HS-5 (cell line): ENCODE measurements at regions not wholly inside any gene's neighbourhood (a gene's known extent, or its start where the extent isn't known, plus 50 kb on each side); places are given as distances from the start of the nearest gene placed in this dataset.
"Not testable (repeated sequence)": the region's sequence is repeated elsewhere in the genome, so short reads cannot be mapped to it uniquely, and the experiment has no call there.

Source experiments
- DNase-seq: peaks from one replicate; pipeline ENCODE4 v3.0.0-alpha.2; 2012; ENCODE audit warnings: low read depth

DNA sequence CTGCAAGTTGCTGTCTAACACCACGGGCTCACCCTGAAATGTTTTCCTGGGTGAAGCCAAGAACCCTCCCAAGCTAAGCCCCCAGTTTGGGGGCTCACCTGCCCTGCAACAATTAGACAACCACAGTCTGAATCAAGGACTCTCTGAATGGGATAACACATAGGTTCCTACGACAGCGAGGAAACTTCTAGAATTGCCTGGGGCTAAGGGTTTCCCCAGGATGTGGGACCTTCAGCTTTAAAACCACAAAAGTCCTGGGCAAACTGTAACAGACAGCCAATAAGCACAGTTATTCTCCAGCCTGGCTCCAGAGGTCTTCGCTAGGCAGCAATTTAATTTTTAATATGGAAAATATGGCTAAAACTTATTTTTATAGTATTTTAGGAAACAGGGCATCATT, 162.6 kb downstream of the PRKX start:
- no peak for DNase-seq

DNA sequence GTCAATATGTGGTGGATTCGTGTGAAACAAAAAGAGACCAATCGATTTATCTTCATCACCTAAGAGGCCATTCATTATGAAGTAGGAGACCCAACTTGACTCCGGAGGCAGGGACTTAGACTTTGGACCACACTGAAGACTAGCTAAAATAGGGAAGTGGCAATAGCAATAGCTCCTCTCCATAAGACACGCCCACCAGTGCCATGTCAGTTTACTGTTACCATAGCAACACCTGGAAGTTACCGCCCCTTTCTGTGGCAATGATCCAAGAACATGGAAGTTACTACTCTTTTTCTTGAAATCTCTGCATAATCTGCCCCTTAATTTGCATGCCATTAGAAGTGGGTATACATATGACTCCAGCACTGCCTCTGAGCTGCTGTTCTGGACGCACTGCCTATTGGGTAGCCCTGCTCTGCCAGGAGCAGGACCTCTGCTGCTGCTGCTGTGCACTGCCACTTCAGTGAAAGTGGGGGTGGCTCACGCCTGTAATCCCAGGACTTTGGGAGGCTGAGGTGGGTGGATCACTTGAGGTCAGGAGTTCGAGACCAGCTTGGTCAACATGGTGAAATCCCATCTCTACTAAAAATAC, 163.2 kb downstream of the PRKX start:
- peak; percentile 13 for DNase-seq

DNA sequence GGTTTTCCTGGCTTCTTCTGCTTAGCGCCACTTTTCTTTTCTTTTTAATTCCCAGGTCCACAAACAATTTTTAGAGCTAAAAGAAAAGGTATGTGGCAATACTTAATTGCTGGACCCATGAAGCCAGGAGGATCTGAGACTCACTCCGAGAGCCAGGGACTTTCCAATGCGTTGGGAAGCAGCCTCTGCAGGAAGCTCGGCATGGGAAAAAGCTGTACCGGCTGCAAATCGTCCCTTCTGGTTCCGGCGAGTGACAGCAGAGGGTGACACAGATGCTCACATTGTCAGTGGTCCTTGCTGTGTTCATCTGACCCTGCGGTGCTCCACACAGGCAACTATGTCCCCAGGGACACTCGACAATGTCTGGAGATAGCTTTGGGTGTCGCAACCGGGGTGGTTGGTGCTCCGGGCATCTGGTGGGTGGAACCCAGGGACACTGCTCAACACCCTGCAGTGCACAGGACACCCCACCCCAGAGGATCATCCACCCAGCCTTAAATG, 164.0 kb downstream of the PRKX start:
- peak; percentile 4 for DNase-seq

DNA sequence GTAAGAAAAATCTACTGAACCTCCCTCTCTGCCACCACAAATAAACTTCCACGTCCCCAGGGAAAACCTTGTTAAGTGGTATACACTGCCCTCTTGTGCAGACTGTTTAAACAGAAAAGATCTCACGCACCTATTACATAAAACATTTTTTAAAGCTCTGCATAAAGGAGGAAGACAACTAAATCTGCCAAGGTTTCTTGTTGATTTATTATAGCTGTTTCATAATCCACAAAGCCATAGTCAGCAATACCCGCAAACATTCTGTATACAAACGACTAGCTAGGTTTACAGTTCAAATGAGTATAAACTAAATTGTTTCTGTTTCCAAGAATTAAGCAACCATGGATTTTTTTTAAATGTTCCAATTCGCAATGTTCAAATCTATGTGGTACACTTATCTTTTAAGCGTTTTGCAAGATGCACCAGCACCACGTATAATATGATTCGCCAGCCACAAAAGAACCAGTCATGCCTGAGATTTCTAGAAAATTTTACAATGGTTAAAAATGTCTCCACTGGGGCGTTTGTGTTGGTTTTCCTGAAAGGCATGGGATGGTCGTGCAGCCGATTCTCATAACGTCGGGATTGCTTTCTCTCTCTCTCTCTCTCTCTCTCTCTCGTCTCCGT, 164.6 kb downstream of the PRKX start:
- DNase-seq, result peak; percentile 20

DNA sequence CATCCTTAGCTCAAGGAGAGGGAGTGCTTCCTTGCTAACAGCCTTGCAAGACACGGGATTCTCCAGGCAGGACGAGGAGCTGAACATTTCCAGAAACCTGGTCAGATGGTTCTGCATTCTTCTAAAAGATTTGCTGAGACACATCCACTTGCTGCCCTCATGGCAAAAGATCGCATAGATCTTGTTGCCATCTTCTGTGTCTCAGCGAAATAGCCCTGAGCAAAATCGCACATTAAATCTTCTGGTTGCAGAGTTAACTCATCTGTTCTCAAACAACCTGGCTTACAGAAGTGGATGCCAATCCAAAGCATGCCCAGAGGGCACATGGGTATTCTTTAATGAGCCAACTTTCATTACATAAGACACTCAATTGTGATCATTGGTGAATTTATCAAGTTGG, 167.5 kb downstream of the PRKX start:
- no peak for DNase-seq

DNA sequence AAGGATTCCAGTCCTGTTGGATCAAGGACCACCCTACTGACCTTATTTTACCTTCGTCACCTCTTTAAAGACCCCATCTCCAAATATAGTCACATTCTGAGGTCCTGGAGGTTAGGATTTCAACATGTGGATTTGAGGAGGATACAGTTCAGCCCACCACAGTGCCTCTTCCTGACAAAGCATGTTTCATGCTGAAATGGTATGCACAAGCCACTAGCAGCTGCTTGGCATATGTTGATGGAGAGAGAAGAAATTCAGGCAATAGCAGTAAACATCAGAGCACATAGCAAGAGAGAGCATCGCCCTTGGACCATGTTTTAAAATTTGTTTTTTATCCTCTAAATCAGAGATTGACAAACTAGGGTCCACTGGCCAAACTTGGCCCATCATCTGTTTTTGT, 172.1 kb downstream of the PRKX start:
- DNase-seq, result no peak

DNA sequence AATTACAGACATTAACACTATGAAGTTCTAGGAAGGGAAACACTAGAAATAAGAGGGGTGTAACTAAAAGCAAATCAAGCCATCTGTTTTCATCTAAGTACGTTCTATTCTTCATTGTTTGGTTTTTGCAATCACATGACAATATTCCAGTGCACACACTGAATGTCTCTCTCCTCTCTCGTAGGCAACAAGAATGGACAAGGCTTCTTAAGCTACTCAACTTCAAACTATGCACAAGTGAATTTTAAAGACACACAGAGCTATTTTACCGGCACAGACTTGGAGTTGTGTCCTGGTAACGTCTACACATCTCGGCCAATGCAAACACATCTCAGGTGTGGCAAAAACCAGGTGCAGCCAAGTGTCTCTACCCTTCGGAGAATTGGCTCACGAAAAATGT, 173.3 kb downstream of the PRKX start:
- DNase-seq, result no peak

DNA sequence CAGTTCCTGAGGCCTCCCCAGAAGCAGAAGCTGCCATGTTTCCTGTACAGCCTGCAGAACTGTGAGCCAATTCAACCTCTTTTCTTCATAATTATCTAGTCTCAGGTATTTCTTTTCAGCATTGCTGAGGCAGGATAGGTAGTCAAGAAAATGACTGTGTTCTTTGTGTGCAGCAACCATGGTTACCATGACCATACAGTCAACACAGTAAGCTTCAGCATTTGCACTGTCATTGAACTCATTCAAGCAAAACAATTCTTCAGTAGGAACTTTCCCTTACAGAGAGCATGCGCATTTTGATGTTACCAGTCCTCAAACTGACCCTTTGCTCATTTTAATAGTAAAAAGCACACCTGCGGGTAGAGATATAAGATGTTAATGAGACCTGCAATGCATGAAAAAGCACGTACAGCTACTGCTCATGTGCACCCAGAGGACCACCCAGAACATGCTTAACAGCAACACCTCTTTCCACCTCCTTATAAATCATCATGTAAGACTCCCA, 180.8 kb downstream of the PRKX start:
- no peak for DNase-seq

DNA sequence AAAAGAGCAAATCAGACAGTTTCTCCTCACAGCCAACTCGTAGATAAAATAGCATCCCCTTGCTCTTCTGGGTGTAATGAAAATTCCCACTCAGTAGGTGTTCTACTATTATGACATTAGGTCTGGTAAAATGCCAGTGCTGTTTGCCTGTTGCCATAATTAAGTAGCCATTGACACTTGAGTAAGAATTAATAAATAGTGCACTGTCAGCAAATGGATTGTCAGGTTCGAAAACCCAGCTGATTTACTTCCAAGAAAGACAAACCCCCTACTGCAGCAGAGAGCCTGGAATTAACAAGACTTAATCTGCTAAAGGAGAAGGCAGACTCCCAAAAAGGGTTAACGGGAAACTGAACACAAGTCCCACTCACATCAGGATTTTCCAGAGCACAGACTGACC, 182.0 kb downstream of the PRKX start:
- not testable (repeated sequence) for DNase-seq

DNA sequence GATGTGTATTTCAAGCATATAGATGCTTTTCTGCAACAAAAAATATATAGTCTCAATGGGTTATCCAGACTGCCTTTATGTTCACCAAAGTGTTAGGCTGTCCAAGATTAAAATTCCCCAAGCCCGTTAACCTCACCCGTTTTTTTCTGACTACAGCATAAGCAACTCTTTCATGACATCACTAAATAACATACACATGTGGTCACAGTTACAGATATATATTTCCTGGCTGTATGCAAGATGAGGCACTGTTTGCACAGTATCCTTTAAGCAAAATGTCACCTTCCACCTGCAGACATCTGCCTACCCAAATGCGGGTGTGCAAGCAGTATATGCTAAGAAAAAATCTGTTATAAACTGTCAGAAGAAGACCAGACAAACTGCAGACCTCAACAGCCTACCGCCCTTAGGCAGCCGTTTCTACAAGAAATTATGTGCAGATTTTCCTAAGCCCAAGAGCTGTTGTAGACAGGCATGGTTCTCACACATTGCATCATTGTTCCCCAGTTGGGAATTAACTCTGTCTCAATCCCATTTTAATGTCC, 183.1 kb upstream of the MXRA5 start:
- DNase-seq, result no peak

DNA sequence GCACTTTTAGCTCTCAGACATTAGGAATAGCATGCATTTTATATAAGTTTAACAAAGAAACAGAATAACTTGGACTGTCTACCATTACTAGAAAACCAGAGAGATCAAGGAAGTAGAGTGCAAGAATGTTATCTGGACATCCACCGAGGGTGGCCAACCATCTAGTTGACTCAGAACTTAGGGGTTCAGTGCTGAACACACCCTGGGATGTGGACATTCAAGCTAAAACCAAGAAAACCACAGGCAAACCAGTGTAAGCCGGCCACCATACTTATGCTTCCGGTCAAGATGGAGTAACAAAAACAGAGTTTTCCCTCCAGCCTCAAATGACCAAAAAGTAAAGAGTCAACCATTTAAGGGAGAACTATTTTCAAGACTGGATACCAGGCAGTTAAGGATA, 181.4 kb upstream of the MXRA5 start:
- DNase-seq, result no peak

DNA sequence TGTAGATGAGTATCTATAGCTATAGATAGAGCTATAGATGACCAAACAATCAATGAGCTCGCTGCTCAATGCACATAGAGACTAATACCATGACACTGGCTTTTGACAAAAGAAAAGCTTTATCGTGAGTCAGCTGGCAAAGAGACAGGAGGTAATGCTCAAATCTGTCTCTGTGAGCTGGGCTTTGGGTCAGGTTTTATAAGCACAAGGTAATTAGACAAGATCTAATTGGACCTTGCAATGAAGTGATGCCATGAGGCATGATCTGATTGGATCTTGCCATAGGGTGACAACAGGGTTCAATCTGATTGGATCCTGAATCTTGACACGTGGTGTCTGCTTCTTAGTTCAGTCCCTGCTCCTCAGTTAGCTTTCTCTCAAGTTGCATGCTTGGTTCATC, 180.7 kb upstream of the MXRA5 start:
- DNase-seq, result no peak

DNA sequence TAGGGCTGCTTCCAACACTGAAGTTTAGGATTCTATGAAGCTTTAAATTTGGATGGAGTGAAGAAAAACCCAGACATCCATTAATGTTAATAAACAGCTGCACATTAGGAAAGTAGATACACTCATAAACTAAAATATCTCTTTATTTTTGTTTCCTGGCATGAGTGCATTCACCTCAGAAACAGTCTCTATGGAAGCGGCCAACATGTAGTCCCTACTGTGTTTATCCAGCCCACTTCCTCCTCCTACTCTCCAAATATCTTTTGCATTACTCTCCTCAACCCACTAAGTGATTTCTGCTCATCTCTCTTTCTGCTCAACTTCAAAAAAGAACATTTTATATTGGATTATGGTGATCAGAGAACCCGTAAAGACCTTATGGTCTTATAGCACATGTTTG, 180.3 kb upstream of the MXRA5 start:
- DNase-seq, result no peak

DNA sequence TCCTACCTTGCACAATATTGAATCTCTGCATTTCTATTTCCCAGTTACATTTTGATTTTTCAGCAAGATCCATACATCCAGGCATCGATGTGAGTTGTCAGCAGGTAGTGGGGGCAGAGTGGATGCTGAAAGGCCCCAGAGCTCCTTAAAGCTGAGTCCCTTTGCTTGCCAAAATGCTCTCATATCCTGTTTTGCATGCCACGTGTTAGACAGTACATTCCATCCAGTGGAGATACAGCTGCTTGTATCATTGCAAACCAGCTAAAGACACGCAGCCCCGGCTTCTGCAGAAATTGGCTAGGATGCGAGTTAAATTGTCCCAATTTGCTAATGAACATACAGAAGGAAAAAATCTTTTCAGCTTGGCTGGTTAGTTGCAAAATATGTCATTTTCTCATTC, 179.6 kb upstream of the MXRA5 start:
- DNase-seq, result no peak

DNA sequence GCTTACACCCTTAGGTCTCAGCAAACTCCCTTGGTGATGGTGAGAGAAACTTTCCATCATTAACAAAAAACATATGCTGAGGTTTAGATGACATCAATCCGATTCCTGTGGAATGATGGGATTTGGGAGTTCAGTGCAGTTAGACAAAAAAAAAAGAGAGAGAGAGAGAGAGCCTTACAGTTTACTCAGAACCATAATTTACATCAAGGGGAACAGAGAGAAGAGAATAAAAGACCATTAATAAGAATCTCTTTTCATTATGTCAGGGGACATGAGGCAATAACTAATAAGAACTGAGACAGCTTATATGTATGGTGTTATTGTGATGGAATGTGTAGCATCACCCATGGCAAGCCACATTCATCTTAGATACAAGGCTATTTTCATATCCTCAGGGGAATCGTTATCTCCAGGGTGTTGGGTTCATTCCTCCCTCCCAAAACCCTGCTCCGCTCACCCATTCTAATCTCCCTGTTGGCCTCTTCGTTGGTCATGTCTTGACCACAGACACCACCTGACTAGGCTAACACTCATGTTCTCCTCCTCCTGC, 175.7 kb upstream of the MXRA5 start:
- no peak for DNase-seq

DNA sequence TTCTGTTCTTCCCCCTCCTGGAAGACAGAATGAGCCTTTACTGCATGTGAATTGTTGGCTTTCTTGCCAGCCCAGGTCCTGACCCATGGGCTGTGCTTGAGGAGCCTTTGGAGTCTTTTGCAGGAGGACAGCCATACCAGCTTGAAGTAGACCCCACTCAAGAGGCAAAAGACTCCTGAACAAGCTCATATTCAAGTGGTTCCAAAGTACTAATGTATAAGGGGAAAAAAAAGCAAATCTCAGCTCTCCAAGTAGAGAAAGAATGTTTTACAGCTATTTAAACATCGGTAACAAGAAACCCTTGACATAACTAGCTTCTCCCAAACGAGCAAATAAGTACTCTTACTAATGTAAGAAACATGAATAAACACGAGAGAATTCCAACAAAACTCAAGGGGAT, 174.9 kb upstream of the MXRA5 start:
- no peak for DNase-seq

DNA sequence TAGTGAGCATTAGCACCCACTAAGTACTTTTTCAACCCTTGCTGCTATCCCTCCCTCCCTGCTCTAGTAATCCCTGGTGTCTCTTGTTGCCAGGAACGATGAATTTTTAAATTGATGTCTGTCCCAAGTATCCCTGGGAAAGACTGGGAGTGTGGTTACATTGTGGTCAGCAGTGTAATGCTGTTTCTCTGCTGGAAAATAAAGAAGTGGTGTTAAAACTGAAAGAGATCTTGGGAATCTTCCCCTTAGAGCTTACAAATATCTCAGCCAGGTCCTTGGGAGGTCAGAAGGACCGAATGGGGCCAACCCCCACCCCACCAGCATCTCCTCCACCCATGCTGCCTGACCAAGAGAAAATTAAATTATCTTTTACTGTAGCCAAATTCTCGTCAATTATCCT, 174.5 kb upstream of the MXRA5 start:
- no peak for DNase-seq

DNA sequence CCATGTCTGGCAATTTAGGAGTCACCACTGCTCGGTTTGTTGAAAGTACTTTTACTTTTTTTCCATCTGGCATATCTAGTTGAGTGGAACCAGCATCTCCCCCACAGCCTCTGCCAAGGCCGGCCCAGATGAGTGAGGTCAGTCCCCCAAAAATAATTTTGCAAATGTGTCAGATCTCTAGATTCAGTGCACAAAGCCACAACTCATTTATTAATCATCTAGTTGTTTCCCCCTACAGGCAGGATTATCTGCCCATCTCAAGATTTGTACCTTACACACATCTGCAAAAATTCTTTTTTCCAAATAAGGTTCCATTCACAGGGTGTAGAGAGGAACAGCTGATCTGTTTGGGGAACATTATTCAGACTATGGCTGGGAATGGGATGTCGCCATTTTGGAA, 174.0 kb upstream of the MXRA5 start:
- DNase-seq, result no peak

DNA sequence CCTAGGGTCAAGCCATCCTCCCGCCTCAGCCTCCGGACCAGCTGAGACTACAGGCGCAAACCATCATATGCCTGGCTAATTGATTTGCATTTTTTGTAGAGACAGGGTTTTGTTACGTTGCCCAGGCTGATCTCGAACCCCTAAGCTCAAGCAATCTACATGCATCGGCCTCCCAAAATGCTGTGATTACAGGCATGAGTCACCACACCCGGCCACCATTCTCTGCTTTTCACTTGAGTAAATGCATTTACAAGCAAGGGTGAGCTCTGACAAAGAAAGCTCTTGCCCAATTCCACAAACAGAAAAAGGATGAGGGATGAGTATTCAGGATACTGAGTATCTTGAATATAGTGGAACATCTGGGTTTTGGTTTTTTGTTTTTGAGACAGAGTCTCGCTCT, 172.9 kb upstream of the MXRA5 start:
- not testable (repeated sequence) for DNase-seq

DNA sequence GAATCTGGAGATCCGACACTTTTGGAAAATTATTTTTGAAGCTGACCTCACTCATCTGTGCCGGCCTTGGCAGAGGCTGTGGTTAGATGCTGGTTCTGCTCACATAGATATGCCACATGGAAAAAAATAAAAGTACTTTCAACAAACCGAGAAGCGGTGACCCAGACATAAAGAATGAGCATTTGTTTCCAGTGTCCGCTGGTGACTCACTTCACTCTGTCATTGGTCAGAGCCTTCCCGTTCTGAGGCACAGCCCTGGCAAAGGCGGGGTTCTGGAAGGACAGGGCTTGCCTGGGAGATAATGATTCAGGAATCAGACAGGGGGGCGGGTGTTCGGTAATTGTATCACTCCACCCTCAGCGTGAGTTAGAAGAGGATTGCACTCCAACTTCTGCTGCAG, 172.4 kb upstream of the MXRA5 start:
- no peak for DNase-seq

DNA sequence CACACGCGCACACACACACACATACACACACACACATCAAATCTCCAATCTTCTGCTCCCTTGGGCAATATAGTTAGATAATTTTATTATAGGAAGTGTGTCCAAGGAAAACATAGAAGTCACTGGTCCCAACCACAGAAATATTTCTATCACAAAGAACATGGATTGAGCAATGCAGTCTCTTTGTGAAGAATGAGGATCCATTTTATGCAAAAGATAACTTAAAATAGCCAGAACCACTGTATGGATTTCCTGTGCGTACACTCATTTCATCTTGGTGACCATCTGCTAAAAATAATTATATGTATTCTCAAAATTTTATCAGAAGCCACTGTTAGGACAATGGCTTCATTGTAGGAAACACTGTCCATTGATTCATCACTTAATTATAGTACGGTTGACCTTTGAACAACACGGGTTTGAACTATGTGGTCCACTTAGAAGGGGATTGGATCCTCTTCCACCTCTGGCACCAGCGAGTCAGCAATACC, 169.6 kb upstream of the MXRA5 start:
- DNase-seq, result no peak

DNA sequence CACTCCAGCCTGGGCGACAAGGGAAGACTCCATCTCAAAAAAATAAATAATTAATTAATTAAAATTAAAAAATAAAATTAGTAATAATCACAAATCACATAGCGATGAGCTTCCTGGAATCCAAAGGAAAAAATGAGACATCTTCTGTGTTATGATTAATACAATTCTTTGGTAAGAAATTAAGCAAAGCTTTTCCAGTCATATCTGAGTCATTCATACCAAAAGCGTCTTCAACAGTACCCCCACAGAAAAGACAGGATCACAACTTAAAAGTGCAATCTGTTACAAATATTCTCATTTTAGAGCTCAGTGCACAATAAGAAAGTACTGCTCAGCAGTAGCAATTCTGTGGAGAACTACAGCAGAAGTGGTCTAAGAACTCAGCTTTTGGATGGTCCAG, 168.5 kb upstream of the MXRA5 start:
- no peak for DNase-seq

DNA sequence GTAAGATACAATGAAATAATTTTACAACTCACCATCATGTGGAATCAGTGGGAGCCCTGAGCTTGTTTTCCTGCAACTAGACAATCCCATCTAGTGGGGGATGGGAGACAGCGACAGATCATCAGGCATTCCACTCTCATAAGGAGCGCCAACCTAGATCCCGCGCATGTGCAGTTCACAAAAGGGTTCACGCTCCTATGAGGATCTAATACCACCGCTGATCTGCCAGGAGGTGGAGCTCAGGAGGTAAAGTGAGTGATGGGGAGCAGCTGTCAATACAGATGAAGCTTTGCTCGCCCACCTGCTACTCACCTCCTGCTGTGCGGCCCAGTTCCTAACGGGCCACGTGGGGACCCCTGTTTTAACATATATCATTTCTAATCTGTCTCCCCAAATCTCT, 165.7 kb upstream of the MXRA5 start:
- DNase-seq, result not testable (repeated sequence)
